ENCODE measurements at regions not wholly inside any gene's neighbourhood (a gene's known extent, or its start where the extent isn't known, plus 50 kb on each side); places are given as distances from the start of the nearest gene placed in this dataset.
A peak's percentile ranks its signal among the peaks of the same experiment; 100 is the strongest.

GRCh38 chr5:8958602-8959001 is 587.3 kb downstream of the SEMA5A start:
- TF ChIP-seq MEF2B (IDR thresholded peaks at IDR 0.05; ENCODE audit: partially characterized antibody, poor library complexity, severe bottlenecking): no peak
- peak; percentile 27; the same call in 1 of the 2 replicates for TF ChIP-seq REST (IDR thresholded peaks at IDR 0.05; ENCODE audit: low read depth, low read length)
- ChIA-PET CTCF (no interaction called here), POLR2A (no interaction called here), RAD21 (ENCODE audit: unreplicated experiment) (no interaction called here), SMC1A (ENCODE audit: uncharacterized antibody, unreplicated experiment) (interaction anchor here (1.5 kb wide), 1 partner anchor 97 kb away, joined by 3 read pairs; no protein-coding TSS in a partner anchor)
- in situ Hi-C loops (cut with MboI) (no loop called here), intact Hi-C loops (cut with micrococcal nuclease; ENCODE audit: unreplicated experiment) (loop anchor here (5.0 kb wide), 1 partner anchor 104 kb away; no protein-coding TSS in a partner anchor)
- Histone ChIP-seq H3K27ac (ENCODE audit: control insufficient read depth, insufficient read depth) (no peak overlapping the region), H3K79me2 (ENCODE audit: control insufficient read depth, insufficient read depth, low read length) (no peaks in the 10 kb centered on the region), H3K9me3 (replicated peaks; ENCODE audit: control insufficient read depth, insufficient read depth, low read length) (no peaks in the 10 kb centered on the region), H2AFZ (ENCODE audit: control insufficient read depth, low read depth, low read length) (no peak overlapping the region), H3K9ac (ENCODE audit: control insufficient read depth, insufficient read depth, low read length) (no peak overlapping the region), H4K20me1 (ENCODE audit: control insufficient read depth, insufficient read depth) (no peaks in the 10 kb centered on the region), H3K27me3 (replicated peaks in 1 of 2; ENCODE audit: control insufficient read depth in 2 of 2, insufficient read depth in 2 of 2, low read length in 1 of 2) (no peaks in the 10 kb centered on the region), H3K4me3 (no peak overlapping the region), H3K4me1 (ENCODE audit: control insufficient read depth, insufficient read depth, low read length) (no peaks in the 10 kb centered on the region), H3K4me2 (ENCODE audit: control insufficient read depth, insufficient read depth) (no peak overlapping the region), H3K36me3 (ENCODE audit: control insufficient read depth in 2 of 2, insufficient read depth in 2 of 2, low read length in 1 of 2) (no peaks in the 10 kb centered on the region)
- DNase-seq (ENCODE audit: low read depth, low spot score) (no peak), FAIRE-seq (no peak), ATAC-seq (no peak)
- BruUV-seq (replicated peaks): no TSS peak
- WGBS (ENCODE audit: insufficient coverage, insufficient replicate concordance, low lambda C conversion rate, missing lambda C conversion rate): 40% methylated on average over 5 of the region's 5 CpGs

GRCh38 chr5:8961219-8961618 is 584.7 kb downstream of the SEMA5A start:
- FAIRE-seq (no peak), ATAC-seq (no peak), DNase-seq (ENCODE audit: low read depth, low spot score) (no peak)
- no peaks in the 10 kb centered on the region for H3K36me3 ChIP-seq (ENCODE audit: control insufficient read depth in 2 of 2, insufficient read depth in 2 of 2, low read length in 1 of 2)
- intact Hi-C loops (cut with micrococcal nuclease; ENCODE audit: unreplicated experiment): no loop called here
- in situ Hi-C loops (cut with MboI): no loop called here
- H3K79me2 ChIP-seq (ENCODE audit: control insufficient read depth, insufficient read depth, low read length): no peaks in the 10 kb centered on the region
- H3K4me1 ChIP-seq (ENCODE audit: control insufficient read depth, insufficient read depth, low read length): no peaks in the 10 kb centered on the region
- no TSS peak for BruUV-seq (replicated peaks)
- no peaks in the 10 kb centered on the region for H3K27me3 ChIP-seq (replicated peaks in 1 of 2; ENCODE audit: control insufficient read depth in 2 of 2, insufficient read depth in 2 of 2, low read length in 1 of 2)
- no peak overlapping the region for H3K4me2 ChIP-seq (ENCODE audit: control insufficient read depth, insufficient read depth)
- no peak overlapping the region for H3K4me3 ChIP-seq
- no peak overlapping the region for H2AFZ ChIP-seq (ENCODE audit: control insufficient read depth, low read depth, low read length)
- ChIA-PET SMC1A (ENCODE audit: uncharacterized antibody, unreplicated experiment) (interaction anchor here (1.4 kb wide), 1 partner anchor 8 kb away, joined by 3 read pairs; no protein-coding TSS in a partner anchor), POLR2A (no interaction called here), RAD21 (ENCODE audit: unreplicated experiment) (interaction anchor here (1.3 kb wide), 1 partner anchor 12 kb away, joined by 4 read pairs; no protein-coding TSS in a partner anchor), CTCF (interaction anchor here (1.3 kb wide), 1 partner anchor 9 kb away, joined by 4 read pairs; no protein-coding TSS in a partner anchor)
- WGBS (ENCODE audit: insufficient coverage, insufficient replicate concordance, low lambda C conversion rate, missing lambda C conversion rate): 0% methylated on average over 3 of the region's 3 CpGs
- no peak overlapping the region for H3K9ac ChIP-seq (ENCODE audit: control insufficient read depth, insufficient read depth, low read length)
- no peaks in the 10 kb centered on the region for H3K9me3 ChIP-seq (replicated peaks; ENCODE audit: control insufficient read depth, insufficient read depth, low read length)
- H4K20me1 ChIP-seq (ENCODE audit: control insufficient read depth, insufficient read depth): no peaks in the 10 kb centered on the region
- no peak overlapping the region for H3K27ac ChIP-seq (ENCODE audit: control insufficient read depth, insufficient read depth)
- no peak for TF ChIP-seq POU2F2 (IDR thresholded peaks at IDR 0.05; ENCODE audit: borderline replicate concordance, low read depth, low read length)
- TF ChIP-seq BCL3 (IDR thresholded peaks at IDR 0.05; ENCODE audit: borderline replicate concordance, insufficient read depth, low read depth, low read length, poor library complexity, severe bottlenecking): no peak
- TF ChIP-seq RUNX3 (IDR thresholded peaks at IDR 0.05; ENCODE audit: low read length): no peak
- TF ChIP-seq MEF2A (IDR thresholded peaks at IDR 0.05; ENCODE audit: insufficient read depth, low read depth, low read length): no peak
- TF ChIP-seq ASH2L (IDR thresholded peaks at IDR 0.05; ENCODE audit: borderline replicate concordance, low read depth): no peak

Measured in GM12878 (cell line).